ENCODE measurements at regions not wholly inside any gene's neighbourhood (a gene's known extent, or its start where the extent isn't known, plus 50 kb on each side); places are given as distances from the start of the nearest gene placed in this dataset.

- no peak for TF ChIP-seq CTCF (IDR thresholded peaks at IDR 0.05; ENCODE audit: low read depth, low read length)
- H3K4me3 ChIP-seq (ENCODE audit: low read depth, low read length) = no peak overlapping the region
Measured at GRCh38 chr1:200228486-200228885, 181.3 kb downstream of the ZNF281 start.

GRCh38 chr1:200228081-200228480, 181.8 kb downstream of the ZNF281 start:
- no peak for TF ChIP-seq CTCF (IDR thresholded peaks at IDR 0.05; ENCODE audit: low read depth, low read length)
- no peak overlapping the region for H3K4me3 ChIP-seq (ENCODE audit: low read depth, low read length)

Measured in WI38 (cell line).